ENCODE measurements at regions not wholly inside any gene's neighbourhood (a gene's known extent, or its start where the extent isn't known, plus 50 kb on each side); places are given as distances from the start of the nearest gene placed in this dataset.

GRCh38 chr9:81112627-81113452, 576.5 kb downstream of the TLE1 start:
- no peak for DNase-seq (ENCODE audit: extremely low read depth in 1 of 11, low read depth in 9 of 11, low spot score in 4 of 11)

DNA sequence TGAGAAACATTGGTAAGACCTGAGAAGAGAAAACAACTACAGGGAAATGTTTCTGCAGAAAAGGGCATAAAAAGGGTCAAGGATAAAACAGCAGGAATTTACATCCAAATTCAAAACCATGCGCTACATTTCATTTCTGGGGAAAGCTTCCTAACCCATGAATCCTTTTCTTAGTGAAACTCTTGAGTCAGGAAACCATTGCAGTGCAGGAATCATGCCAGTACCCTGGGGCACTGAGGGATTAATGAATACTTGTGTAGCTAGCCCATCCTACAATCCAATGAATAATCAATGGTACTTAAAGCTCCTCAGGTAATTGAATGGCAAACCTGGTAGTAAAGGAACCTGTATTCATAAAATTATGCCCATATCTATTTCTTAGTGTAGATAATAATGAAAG, 580.5 kb downstream of the TLE1 start:
- no peak for DNase-seq (ENCODE audit: extremely low read depth in 1 of 11, low read depth in 9 of 11, low spot score in 4 of 11)

- DNase-seq (ENCODE audit: extremely low read depth in 1 of 11, low read depth in 9 of 11, low spot score in 4 of 11): no peak
Measured at GRCh38 chr9:81108391-81108790, 581.0 kb downstream of the TLE1 start.

- DNase-seq (ENCODE audit: extremely low read depth in 1 of 11, low read depth in 9 of 11, low spot score in 4 of 11): no peak
Measured at GRCh38 chr9:81103597-81104471, 585.5 kb downstream of the TLE1 start.

- DNase-seq (ENCODE audit: extremely low read depth in 1 of 11, low read depth in 9 of 11, low spot score in 4 of 11): no peak
Measured at GRCh38 chr9:81097131-81097847, 592.1 kb downstream of the TLE1 start.

GRCh38 chr9:81096625-81097024, 592.7 kb downstream of the TLE1 start:
- DNase-seq (ENCODE audit: extremely low read depth in 1 of 11, low read depth in 9 of 11, low spot score in 4 of 11): no peak

DNA sequence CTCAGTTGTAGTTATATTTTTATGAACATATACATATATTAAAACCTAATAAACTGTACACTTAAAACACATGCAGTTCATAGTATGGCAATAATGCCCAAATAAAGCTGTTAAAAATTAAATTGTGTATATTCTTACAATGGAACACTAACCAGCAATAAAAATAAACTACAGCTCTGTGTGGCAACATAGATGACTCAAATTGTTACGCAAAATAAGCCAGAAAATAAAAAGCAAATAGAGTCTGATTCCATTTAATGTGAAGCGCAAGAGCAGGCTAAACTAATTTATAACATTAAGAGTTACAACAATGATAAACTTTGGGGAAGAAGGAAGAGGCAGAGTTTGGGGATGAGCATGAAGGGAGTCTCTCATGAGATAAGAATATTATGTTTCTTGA, 597.3 kb downstream of the TLE1 start:
- no peak for DNase-seq (ENCODE audit: extremely low read depth in 1 of 11, low read depth in 9 of 11, low spot score in 4 of 11)

GRCh38 chr9:81088341-81088740, 601.0 kb downstream of the TLE1 start:
- DNase-seq (ENCODE audit: extremely low read depth in 1 of 11, low read depth in 9 of 11, low spot score in 4 of 11): no peak

DNA sequence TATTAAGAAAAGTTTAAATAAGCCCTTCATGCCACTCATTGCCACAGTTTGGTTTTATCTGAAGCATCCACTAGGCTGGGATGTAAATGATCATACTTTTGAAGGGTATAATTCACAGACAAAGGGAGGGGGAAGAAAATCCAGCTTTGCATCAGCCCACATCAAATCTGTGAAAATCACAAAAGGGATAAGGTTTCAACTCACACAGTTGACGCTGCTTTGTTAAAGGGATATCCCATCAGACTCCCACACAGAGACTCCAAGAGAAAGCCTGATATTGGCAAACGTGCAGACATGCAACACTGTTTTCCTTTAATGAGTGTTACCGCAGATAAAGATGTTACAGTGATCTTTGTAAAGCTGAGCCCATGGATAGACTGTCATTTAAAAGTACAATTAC, 602.9 kb downstream of the TLE1 start:
- peak in 1 of 11 donors; percentile 10 for DNase-seq (ENCODE audit: extremely low read depth in 1 of 11, low read depth in 9 of 11, low spot score in 4 of 11)

DNA sequence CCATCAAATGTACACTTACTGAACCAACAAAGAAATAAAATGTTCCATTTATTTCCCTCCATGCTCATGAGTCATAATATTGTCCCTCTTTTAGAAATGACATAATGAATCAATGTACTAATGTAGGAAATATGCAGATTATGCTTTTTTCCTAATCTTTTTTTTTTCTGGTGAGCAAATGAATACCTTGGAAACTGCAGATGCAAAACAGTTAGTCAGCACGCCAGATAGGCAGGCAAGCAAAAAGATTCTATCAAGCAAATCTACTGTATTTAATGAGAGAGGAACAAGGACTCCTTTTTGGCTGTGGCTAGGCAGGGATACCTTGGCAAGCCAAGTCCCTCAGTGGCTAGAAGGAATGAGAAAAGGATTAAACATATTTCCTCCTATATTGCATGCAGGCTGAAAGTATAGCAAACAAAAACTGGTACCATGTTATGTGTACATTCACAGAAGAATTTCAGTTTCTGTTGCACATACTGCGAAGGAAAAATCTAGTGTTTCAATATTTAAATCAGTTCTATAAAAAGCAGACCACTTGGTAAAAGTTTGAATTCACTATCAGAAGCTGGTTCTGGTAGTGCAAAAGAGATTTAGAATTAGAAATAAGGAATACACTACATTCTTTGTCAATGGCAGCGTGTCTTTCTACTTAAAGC, 605.4 kb downstream of the TLE1 start:
- DNase-seq (ENCODE audit: extremely low read depth in 1 of 11, low read depth in 9 of 11, low spot score in 4 of 11): no peak

GRCh38 chr9:81083067-81083466, 606.3 kb downstream of the TLE1 start:
- DNase-seq (ENCODE audit: extremely low read depth in 1 of 11, low read depth in 9 of 11, low spot score in 4 of 11): no peak

- DNase-seq (ENCODE audit: extremely low read depth in 1 of 11, low read depth in 9 of 11, low spot score in 4 of 11): no peak
Measured at GRCh38 chr9:81082221-81082620, 607.1 kb downstream of the TLE1 start.

DNA sequence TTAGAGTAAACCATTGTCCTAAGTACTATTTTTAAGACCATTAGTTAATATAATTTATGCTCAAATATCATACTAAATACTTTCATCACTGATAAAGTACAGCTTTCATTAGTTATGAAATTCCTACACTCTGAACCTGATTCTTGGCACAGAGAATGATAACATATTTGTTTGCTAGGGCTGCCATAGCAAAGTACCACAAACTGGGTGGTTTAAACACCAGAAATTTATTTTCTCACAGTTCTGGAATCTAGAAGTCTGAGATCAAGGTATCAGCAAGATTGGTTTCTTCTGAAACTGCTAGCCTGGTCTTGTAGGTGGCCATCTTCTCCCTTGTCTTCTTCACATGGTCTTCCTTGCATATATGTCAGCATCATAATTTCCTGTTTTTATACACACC, 608.4 kb downstream of the TLE1 start:
- DNase-seq (ENCODE audit: extremely low read depth in 1 of 11, low read depth in 9 of 11, low spot score in 4 of 11): no peak

- DNase-seq (ENCODE audit: extremely low read depth in 1 of 11, low read depth in 9 of 11, low spot score in 4 of 11): no peak
Measured at GRCh38 chr9:81080185-81080584, 609.2 kb downstream of the TLE1 start.

DNA sequence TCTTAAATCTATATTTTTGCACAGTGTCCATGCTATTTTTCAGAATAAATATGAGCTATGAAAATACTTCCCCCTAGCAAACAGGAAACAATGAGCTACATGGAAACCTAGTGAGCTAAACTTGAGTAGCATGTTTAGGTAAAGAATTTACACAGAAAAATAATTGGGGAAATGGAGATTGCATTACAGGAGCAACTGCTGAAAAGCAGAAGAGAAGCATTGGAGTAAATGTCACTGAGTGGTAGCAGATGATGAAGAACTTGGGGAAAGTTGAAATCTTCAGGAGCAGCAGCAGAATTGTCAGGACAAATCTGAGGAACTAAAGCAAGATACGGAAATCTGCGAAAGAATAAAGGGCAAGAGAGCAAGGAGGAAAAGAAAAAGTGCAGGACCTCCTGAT, 610.3 kb downstream of the TLE1 start:
- no peak for DNase-seq (ENCODE audit: extremely low read depth in 1 of 11, low read depth in 9 of 11, low spot score in 4 of 11)

GRCh38 chr9:81078555-81078954, 610.8 kb downstream of the TLE1 start:
- no peak for DNase-seq (ENCODE audit: extremely low read depth in 1 of 11, low read depth in 9 of 11, low spot score in 4 of 11)

- no peak for DNase-seq (ENCODE audit: extremely low read depth in 1 of 11, low read depth in 9 of 11, low spot score in 4 of 11)
Measured at GRCh38 chr9:81077572-81077971, 611.8 kb downstream of the TLE1 start.

GRCh38 chr9:81076131-81076530, 613.2 kb downstream of the TLE1 start:
- no peak for DNase-seq (ENCODE audit: extremely low read depth in 1 of 11, low read depth in 9 of 11, low spot score in 4 of 11)

DNA sequence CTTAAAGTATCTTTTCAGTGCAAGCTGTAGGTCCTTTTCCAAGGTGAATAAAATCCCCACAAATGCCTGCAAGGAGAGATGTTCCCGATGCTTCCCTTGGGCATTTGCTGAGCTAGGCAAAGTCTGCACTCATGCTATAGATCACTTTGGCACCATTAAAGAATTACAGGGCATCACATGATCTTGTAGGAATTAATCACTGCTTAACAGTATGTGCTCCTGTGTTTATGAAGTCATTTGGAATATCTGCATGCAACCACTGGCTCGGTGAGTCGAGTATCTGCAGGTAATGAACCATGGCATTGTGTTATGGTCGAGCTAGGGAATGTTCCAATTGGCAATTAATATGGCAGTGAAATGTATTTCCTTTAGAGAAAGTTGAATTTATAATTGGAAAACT, 615.1 kb downstream of the TLE1 start:
- no peak for DNase-seq (ENCODE audit: extremely low read depth in 1 of 11, low read depth in 9 of 11, low spot score in 4 of 11)

All from renal cortex interstitium (tissue), 11 donors.